B cell (primary cell): ENCODE measurements at regions not wholly inside any gene's neighbourhood (a gene's known extent, or its start where the extent isn't known, plus 50 kb on each side); places are given as distances from the start of the nearest gene placed in this dataset.

Source experiments
- ATAC-seq: fragments of 200-7000 bp; cut with Tn5 transposase; one replicate; pipeline ENCODE4 v1.10.0; 2021; ENCODE audit warnings: low read depth, mild to moderate bottlenecking, moderate number of reproducible peaks, moderate library complexity
- CTCF ChIA-PET: fragments of 350-600 bp; sonication (Branson Sonifier 250); formaldehyde crosslinking; loops from one replicate; lab custom pipeline; 2021; ENCODE audit warnings: antibody characterized with exemption, inconsistent platforms; lab: Charles Lee
- POLR2A ChIA-PET: fragments of 350-600 bp; sonication (Branson Sonifier 250); formaldehyde crosslinking; loops from one replicate; lab custom pipeline; 2021; ENCODE audit warnings: antibody characterized with exemption; lab: Charles Lee
- DNase-seq: peaks from one replicate; pipeline ENCODE4 v3.0.0; 2013
- H2AFZ ChIP-seq: 2 replicates; pipeline ENCODE4 v1.6.1; 2012; ENCODE audit warnings: mild to moderate bottlenecking, low read depth, low read length; ENCODE audit not compliant: insufficient read depth, poor library complexity, severe bottlenecking
- H3K27ac ChIP-seq, 2 donors: 1 replicate in 1 of 2; 2 replicates in 1 of 2; pipeline ENCODE4 v1.5.1; 2012 to 2013; ENCODE audit warnings: low read length in 2 of 2, mild to moderate bottlenecking in 2 of 2, moderate library complexity in 1 of 2
- H3K27me3 ChIP-seq, 4 experiments: fragments of 200-600 bp in 1 of 4; sonication (generic) in 1 of 4; replicated peaks in 1 of 4; 1 replicate in 2 of 4; 2 replicates in 2 of 4; pipeline versions ENCODE4 v1.6.1 to v1.7.0; 2013 to 2016; ENCODE audit warnings: low read length in 3 of 4, mild to moderate bottlenecking in 2 of 4, mixed read lengths in 1 of 4, moderate library complexity in 1 of 4; ENCODE audit not compliant: insufficient read depth in 4 of 4, control insufficient read depth in 3 of 4; ENCODE audit errors: control extremely low read depth in 1 of 4
- H3K36me3 ChIP-seq, 2 experiments: replicated peaks in 1 of 2; 1 replicate in 1 of 2; 2 replicates in 1 of 2; pipeline versions ENCODE4 v1.6.1 to v1.7.1; 2013; ENCODE audit warnings: low read length in 1 of 2; ENCODE audit not compliant: insufficient read depth in 2 of 2, control insufficient read depth in 1 of 2; ENCODE audit errors: control extremely low read depth in 1 of 2, extremely low read depth in 1 of 2
- H3K4me1 ChIP-seq, 2 donors: fragments of 200-600 bp in 1 of 2; sonication (generic) in 1 of 2; 1 replicate in 1 of 2; 2 replicates in 1 of 2; pipeline versions ENCODE4 v1.5.1 to v1.6.1; 2013 to 2017; ENCODE audit warnings: low read length in 2 of 2; ENCODE audit not compliant: control insufficient read depth in 2 of 2, insufficient read depth in 2 of 2
- H3K4me2 ChIP-seq: replicated peaks from 2 replicates; pipeline ENCODE3; 2012; ENCODE audit warnings: mild to moderate bottlenecking, low read depth, low read length; ENCODE audit not compliant: poor library complexity, severe bottlenecking
- H3K4me3 ChIP-seq, 5 experiments: fragments of 200-600 bp in 1 of 5; sonication (generic) in 1 of 5; 1 replicate in 3 of 5; 2 replicates in 2 of 5; pipeline versions ENCODE4 v1.5.1 to v1.7.0; 2011 to 2016; ENCODE audit warnings: low read length in 4 of 5, mild to moderate bottlenecking in 4 of 5, low read depth in 2 of 5, control low read depth in 1 of 5, moderate library complexity in 1 of 5; ENCODE audit not compliant: insufficient read depth in 1 of 5; ENCODE audit errors: control extremely low read depth in 1 of 5, extremely low read depth in 1 of 5
- H3K79me2 ChIP-seq: fragments of 200-600 bp; sonication (generic); one replicate; pipeline ENCODE4 v1.6.0; 2016; ENCODE audit warnings: low read length; ENCODE audit not compliant: control insufficient read depth, insufficient read depth
- H3K9ac ChIP-seq: fragments of 200-600 bp; sonication (generic); 2 replicates; pipeline ENCODE4 v1.6.1; 2017; ENCODE audit warnings: mild to moderate bottlenecking, low read length, moderate library complexity
- H3K9me3 ChIP-seq, 3 donors: one replicate each; pipeline versions ENCODE4 v1.6.1 to v1.7.1; 2013; ENCODE audit warnings: low read length in 2 of 3; ENCODE audit not compliant: control insufficient read depth in 2 of 3, insufficient read depth in 1 of 3; ENCODE audit errors: control extremely low read depth in 1 of 3
- H4K20me1 ChIP-seq: 2 replicates; pipeline ENCODE4 v1.6.0; 2012; ENCODE audit warnings: mild to moderate bottlenecking, low read length; ENCODE audit not compliant: insufficient read depth, control insufficient read depth, poor library complexity, severe bottlenecking
- H3K27ac Mint-ChIP-seq: one replicate; pipeline ENCODE4 v1.8.0; 2021; ENCODE audit warnings: mixed read lengths
- H3K27me3 Mint-ChIP-seq: one replicate; pipeline ENCODE4 v1.8.0; 2021; ENCODE audit warnings: mixed read lengths
- H3K4me1 Mint-ChIP-seq: one replicate; pipeline ENCODE4 v1.8.0; 2021; ENCODE audit warnings: mixed read lengths
- H3K4me3 Mint-ChIP-seq: one replicate; pipeline ENCODE4 v1.8.0; 2021; ENCODE audit warnings: mixed read lengths
- H3K9me3 Mint-ChIP-seq: one replicate; pipeline ENCODE4 v1.8.0; 2022; ENCODE audit warnings: mixed read lengths; ENCODE audit not compliant: insufficient read depth
- CTCF ChIP-seq: fragments of 200-600 bp; IDR thresholded peaks from one replicate; pipeline ENCODE4 v1.8.0; 2022; ENCODE audit warnings: antibody characterized with exemption, mild to moderate bottlenecking
- EZH2 ChIP-seq: IDR thresholded peaks from 2 replicates; pipeline ENCODE4 v1.6.1; 2012; ENCODE audit warnings: borderline replicate concordance, low read depth, mild to moderate bottlenecking, moderate library complexity, low read length; ENCODE audit not compliant: insufficient read depth, poor library complexity, severe bottlenecking
- WGBS: methylation state at CpG from one replicate; pipeline ENCODE4 v1.1.5; 2013; ENCODE audit warnings: missing lambda C conversion rate; ENCODE audit not compliant: insufficient coverage; 5-methylcytosine and 5-hydroxymethylcytosine counted together
- intact Hi-C: fragments of 100-400 bp; cut with micrococcal nuclease; formaldehyde crosslinking; loops from one replicate; pipeline ENCODE4 v1.10.0; 2022

GRCh38 chr18:66958309-66958708 is 354.4 kb upstream of the CDH19 start:
- H3K27me3 Mint-ChIP-seq, result no peaks in the 10 kb centered on the region
- intact Hi-C loops, result no loop called here
- ATAC-seq, result no peak
- Histone ChIP-seq H3K27me3 (no peaks in the 10 kb centered on the region), H3K4me2 (no peak overlapping the region), H4K20me1 (no peaks in the 10 kb centered on the region), H3K4me1 (no peaks in the 10 kb centered on the region), H3K27ac (no peak overlapping the region), H3K79me2 (no peaks in the 10 kb centered on the region), H3K9ac (no peak overlapping the region), H3K36me3 (no peaks in the 10 kb centered on the region), H2AFZ (no peak overlapping the region), H3K4me3 (no peak overlapping the region), H3K9me3 (no peaks in the 10 kb centered on the region)
- H3K4me1 Mint-ChIP-seq, result no peaks in the 10 kb centered on the region
- CTCF ChIA-PET, result no interaction called here
- H3K4me3 Mint-ChIP-seq, result no peak overlapping the region
- no peak overlapping the region for H3K27ac Mint-ChIP-seq
- no peak for TF ChIP-seq EZH2
- no peak for TF ChIP-seq CTCF
- no peak for DNase-seq
- WGBS, result no CpG with 5 or more reads among the region's 2 CpGs
- POLR2A ChIA-PET, result no interaction called here
- H3K9me3 Mint-ChIP-seq, result no peaks in the 10 kb centered on the region

GRCh38 chr18:66951750-66952149 is 347.9 kb upstream of the CDH19 start:
- H3K9ac ChIP-seq, result no peak overlapping the region
- H3K27ac ChIP-seq, result no peak overlapping the region
- no peaks in the 10 kb centered on the region for H4K20me1 ChIP-seq
- Mint-ChIP-seq H3K27ac (no peak overlapping the region), H3K4me1 (no peaks in the 10 kb centered on the region), H3K9me3 (no peaks in the 10 kb centered on the region), H3K4me3 (no peak overlapping the region), H3K27me3 (no peaks in the 10 kb centered on the region)
- H2AFZ ChIP-seq, result no peak overlapping the region
- H3K4me2 ChIP-seq, result no peak overlapping the region
- POLR2A ChIA-PET, result no interaction called here
- no peaks in the 10 kb centered on the region for H3K27me3 ChIP-seq
- H3K4me3 ChIP-seq, result no peak overlapping the region
- H3K9me3 ChIP-seq, result peaks cover 0 to 9% (median 0%) of the 10 kb centered on the region in 3 donors
- intact Hi-C loops, result no loop called here
- CTCF ChIA-PET, result no interaction called here
- H3K79me2 ChIP-seq, result no peaks in the 10 kb centered on the region
- no CpG with 5 or more reads among the region's 1 CpG for WGBS
- H3K36me3 ChIP-seq, result no peaks in the 10 kb centered on the region
- no peaks in the 10 kb centered on the region for H3K4me1 ChIP-seq
- TF ChIP-seq CTCF, result no peak
- TF ChIP-seq EZH2, result no peak
- ATAC-seq, result no peak
- no peak for DNase-seq
